Cortex of kidney (tissue), 1 donor: ENCODE measurements at regions not wholly inside any gene's neighbourhood (a gene's known extent, or its start where the extent isn't known, plus 50 kb on each side); places are given as distances from the start of the nearest gene placed in this dataset.

Source experiments
- DNase-seq: peaks from one replicate; lab custom pipeline; 2025; lab: John Stamatoyannopoulos, UW

GRCh38 chr5:166370928-166371690 is 1920.3 kb upstream of the WWC1 start:
- no peak for DNase-seq

- DNase-seq, result no peak
These were observed 1917.6 kb upstream of the WWC1 start for GRCh38 chr5:166373817-166374216.

GRCh38 chr5:166377756-166378155 is 1913.7 kb upstream of the WWC1 start:
- DNase-seq, result no peak

GRCh38 chr5:166379517-166379916 is 1911.9 kb upstream of the WWC1 start:
- DNase-seq, result no peak

GRCh38 chr5:166382031-166382430 is 1909.4 kb upstream of the WWC1 start:
- DNase-seq, result no peak

- DNase-seq, result no peak
These were observed 1893.3 kb upstream of the WWC1 start for GRCh38 chr5:166398131-166398530.

- DNase-seq, result no peak
These were observed 1891.7 kb upstream of the WWC1 start for GRCh38 chr5:166399781-166400180.

GRCh38 chr5:166401391-166401790 is 1890.1 kb upstream of the WWC1 start:
- no peak for DNase-seq

GRCh38 chr5:166412191-166412590 is 1879.3 kb upstream of the WWC1 start:
- no peak for DNase-seq

GRCh38 chr5:166427211-166427610 is 1864.2 kb upstream of the WWC1 start:
- DNase-seq, result no peak

- no peak for DNase-seq
These were observed 1863.1 kb upstream of the WWC1 start for GRCh38 chr5:166428264-166428803.

GRCh38 chr5:166430491-166431319 is 1860.7 kb upstream of the WWC1 start:
- no peak for DNase-seq

GRCh38 chr5:166431456-166431855 is 1860.0 kb upstream of the WWC1 start:
- no peak for DNase-seq

- DNase-seq, result no peak
These were observed 1857.8 kb upstream of the WWC1 start for GRCh38 chr5:166433679-166434078.

GRCh38 chr5:166436872-166437271 is 1854.6 kb upstream of the WWC1 start:
- no peak for DNase-seq

- DNase-seq, result no peak
These were observed 1805.1 kb upstream of the WWC1 start for GRCh38 chr5:166486348-166486747.

- no peak for DNase-seq
These were observed 1802.9 kb upstream of the WWC1 start for GRCh38 chr5:166488560-166488959.

GRCh38 chr5:166493040-166493439 is 1798.4 kb upstream of the WWC1 start:
- DNase-seq, result no peak

- no peak for DNase-seq
These were observed 1797.8 kb upstream of the WWC1 start for GRCh38 chr5:166493612-166494011.

- no peak for DNase-seq
These were observed 1793.8 kb upstream of the WWC1 start for GRCh38 chr5:166497496-166498104.

- DNase-seq, result no peak
These were observed 1791.8 kb upstream of the WWC1 start for GRCh38 chr5:166499447-166500240.

GRCh38 chr5:166503506-166503905 is 1787.9 kb upstream of the WWC1 start:
- no peak for DNase-seq
